GM12878 (cell line): ENCODE measurements at regions not wholly inside any gene's neighbourhood (a gene's known extent, or its start where the extent isn't known, plus 50 kb on each side); places are given as distances from the start of the nearest gene placed in this dataset.

Source experiments
- ATAC-seq: fragments of 200-7000 bp; cut with Tn5 transposase; 3 replicates; pipeline ENCODE4 v1.9.1; 2020; ENCODE audit warnings: mild to moderate bottlenecking, moderate library complexity
- BruUV-seq: library from RNA; stranded (reverse); fragments of 400-500 nt; replicated peaks from 2 replicates; lab custom pipeline; 2021; lab: Mats Ljungman, UMichigan
- CTCF ChIA-PET: fragments of 300-600 bp; sonication (Branson Sonifier 250); formaldehyde crosslinking; extraction: SDS; loops from one replicate; lab custom pipeline; 2021; ENCODE audit warnings: inconsistent platforms; lab: Yijun Ruan, JAX
- POLR2A ChIA-PET: fragments of 350-600 bp; formaldehyde crosslinking; extraction: SDS; loops from one replicate; lab custom pipeline; 2021; ENCODE audit warnings: inconsistent platforms; lab: Charles Lee
- RAD21 ChIA-PET: fragments of 300-600 bp; sonication (Branson Sonifier 250); formaldehyde crosslinking; loops from one replicate; lab custom pipeline; 2023; ENCODE audit warnings: antibody characterized with exemption; ENCODE audit not compliant: unreplicated experiment; lab: Charles Lee
- SMC1A ChIA-PET: fragments of 300-600 bp; sonication (Branson Sonifier 250); formaldehyde crosslinking; loops from one replicate; lab custom pipeline; 2023; ENCODE audit not compliant: unreplicated experiment, uncharacterized antibody; lab: Charles Lee
- DNase-seq: peaks from one replicate; pipeline ENCODE4 v3.0.0-alpha.2; 2011; ENCODE audit warnings: low read depth, low spot score
- FAIRE-seq: peaks from 3 replicates; lab custom pipeline; 2011; peaks lifted over from hg19 to GRCh38; lab: Jason Lieb, UNC
- H2AFZ ChIP-seq: 2 replicates; pipeline ENCODE4 v1.6.0; 2011; ENCODE audit warnings: low read depth, low read length, control low read depth; ENCODE audit not compliant: control insufficient read depth
- H3K27ac ChIP-seq: 2 replicates; pipeline ENCODE4 v1.5.1; 2011; ENCODE audit warnings: control low read depth; ENCODE audit not compliant: control insufficient read depth, insufficient read depth
- H3K27me3 ChIP-seq, 2 experiments: replicated peaks in 1 of 2; 2 replicates each; pipeline versions ENCODE4 v1.6.0 to v1.6.1; 2011; ENCODE audit warnings: low read length in 1 of 2; ENCODE audit not compliant: control insufficient read depth in 2 of 2, insufficient read depth in 2 of 2
- H3K36me3 ChIP-seq, 2 experiments: 2 replicates each; pipeline ENCODE4 v1.5.1; 2011; ENCODE audit warnings: low read length in 1 of 2; ENCODE audit not compliant: control insufficient read depth in 2 of 2, insufficient read depth in 2 of 2
- H3K4me1 ChIP-seq: 2 replicates; pipeline ENCODE4 v1.6.1; 2011; ENCODE audit warnings: mild to moderate bottlenecking, low read length, moderate library complexity, mixed read lengths; ENCODE audit not compliant: control insufficient read depth, insufficient read depth
- H3K4me2 ChIP-seq: 2 replicates; pipeline ENCODE4 v1.6.0; 2011; ENCODE audit warnings: control low read depth; ENCODE audit not compliant: control insufficient read depth, insufficient read depth
- H3K4me3 ChIP-seq: fragments of 200-600 bp; sonication (generic); 2 replicates; pipeline ENCODE4 v1.5.1; 2016
- H3K79me2 ChIP-seq: 2 replicates; pipeline ENCODE4 v1.6.0; 2011; ENCODE audit warnings: low read length; ENCODE audit not compliant: control insufficient read depth, insufficient read depth
- H3K9ac ChIP-seq: 2 replicates; pipeline ENCODE4 v1.8.0; 2011; ENCODE audit warnings: low read length, control low read depth, mixed read lengths; ENCODE audit not compliant: control insufficient read depth, insufficient read depth
- H3K9me3 ChIP-seq: replicated peaks from 3 replicates; pipeline ENCODE4 v1.5.1; 2011; ENCODE audit warnings: mild to moderate bottlenecking, low read length; ENCODE audit not compliant: control insufficient read depth, insufficient read depth
- H4K20me1 ChIP-seq: 2 replicates; pipeline ENCODE4 v1.6.0; 2011; ENCODE audit not compliant: control insufficient read depth, insufficient read depth
- ATF7 ChIP-seq: fragments of 450-650 bp; IDR thresholded peaks from 2 replicates; pipeline ENCODE4 v1.6.1; 2016; ENCODE audit warnings: low read depth, mild to moderate bottlenecking
- FOS ChIP-seq: IDR thresholded peaks from 3 replicates; pipeline ENCODE4 v1.6.1; 2011; ENCODE audit warnings: borderline replicate concordance; ENCODE audit not compliant: insufficient read length; ENCODE audit errors: extremely low read depth
- JUNB ChIP-seq: IDR thresholded peaks from 2 replicates; pipeline ENCODE4 v1.6.1; 2016; ENCODE audit warnings: antibody characterized with exemption, mild to moderate bottlenecking
- MAX ChIP-seq: IDR thresholded peaks from 2 replicates; pipeline ENCODE4 v1.6.1; 2012; ENCODE audit warnings: low read depth, low read length, improper control_type of control experiment
- MXI1 ChIP-seq: fragments of 150-350 bp; IDR thresholded peaks from 2 replicates; pipeline ENCODE4 v1.6.1; 2011; ENCODE audit warnings: low read depth, mild to moderate bottlenecking, inconsistent platforms, low read length, improper control_type of control experiment
- PKNOX1 ChIP-seq: fragments of 450-650 bp; IDR thresholded peaks from 2 replicates; pipeline ENCODE4 v1.6.1; 2016; ENCODE audit warnings: mild to moderate bottlenecking
- POLR2A ChIP-seq: IDR thresholded peaks from 2 replicates; pipeline ENCODE4 v1.6.1; 2011; ENCODE audit warnings: low read depth, mild to moderate bottlenecking, low read length
- RB1 ChIP-seq: fragments of 450-650 bp; formaldehyde crosslinking; IDR thresholded peaks from 2 replicates; pipeline ENCODE4 v1.6.1; 2017; ENCODE audit warnings: mild to moderate bottlenecking, borderline replicate concordance
- RELB ChIP-seq: fragments of 450-650 bp; IDR thresholded peaks from 2 replicates; pipeline ENCODE4 v1.6.1; 2017; ENCODE audit warnings: low read depth, mild to moderate bottlenecking, moderate library complexity
- RUNX3 ChIP-seq: IDR thresholded peaks from 2 replicates; pipeline ENCODE4 v1.6.1; 2012; ENCODE audit warnings: low read length, inconsistent platforms
- SKIL ChIP-seq: fragments of 450-650 bp; IDR thresholded peaks from 2 replicates; pipeline ENCODE4 v1.6.1; 2017; ENCODE audit warnings: mild to moderate bottlenecking, low read depth, inconsistent platforms; ENCODE audit not compliant: poor library complexity, severe bottlenecking
- SMAD5 ChIP-seq: IDR thresholded peaks from 2 replicates; pipeline ENCODE4 v1.6.1; 2016; ENCODE audit warnings: antibody characterized with exemption, low read depth
- SREBF1 ChIP-seq: IDR thresholded peaks from 2 replicates; pipeline ENCODE4 v1.6.1; 2012; ENCODE audit warnings: mild to moderate bottlenecking, low read length
- SRF ChIP-seq, 2 experiments: IDR thresholded peaks; 2 replicates each; pipeline ENCODE4 v1.6.1; 2011; ENCODE audit warnings: low read depth in 2 of 2, low read length in 2 of 2, mild to moderate bottlenecking in 1 of 2, moderate library complexity in 1 of 2
- TCF3 ChIP-seq: IDR thresholded peaks from 2 replicates; pipeline ENCODE4 v1.6.1; 2012; ENCODE audit warnings: low read depth, mild to moderate bottlenecking, low read length, borderline replicate concordance; ENCODE audit not compliant: insufficient read depth
- WGBS: methylation state at CpG from one replicate; pipeline ENCODE4 v1.1.6; 2016; ENCODE audit warnings: low lambda C conversion rate; ENCODE audit not compliant: insufficient replicate concordance, insufficient coverage; ENCODE audit errors: missing lambda C conversion rate; 5-methylcytosine and 5-hydroxymethylcytosine counted together
- in situ Hi-C: fragments of 300-500 bp; cut with MboI; formaldehyde crosslinking; loops from 9 replicates; pipeline ENCODE4 v1.14.3; 2018; ENCODE audit warnings: mixed read lengths
- intact Hi-C: fragments of 100-400 bp; cut with micrococcal nuclease; formaldehyde crosslinking; loops from one replicate; pipeline ENCODE4 v1.14.2; 2022; ENCODE audit not compliant: unreplicated experiment

- no peak for TF ChIP-seq PKNOX1
- no peak for TF ChIP-seq MAX
Measured at GRCh38 chr15:96553451-96553850, 223.0 kb downstream of the NR2F2 start (continued).

GRCh38 chr15:96553931-96554330, 223.4 kb downstream of the NR2F2 start:
- ChIA-PET RAD21 (no interaction called here), POLR2A (no interaction called here), CTCF (no interaction called here), SMC1A (interaction anchor here (1.4 to 1.5 kb wide), 2 partner anchors 10 to 11 kb away, joined by 4 to 6 read pairs; no protein-coding TSS in a partner anchor)
- no peaks in the 10 kb centered on the region; the same call in 2 of the 3 replicates for H3K9me3 ChIP-seq
- H3K27ac ChIP-seq = no peak overlapping the region
- TF ChIP-seq SRF (IDR thresholded peaks at IDR 0.05; ENCODE audit: low read depth in 2 of 2, low read length in 2 of 2) = no peak
- no peak for TF ChIP-seq RUNX3
- no peak for TF ChIP-seq RELB
- TF ChIP-seq SKIL = no peak
- no peak for TF ChIP-seq SMAD5
- no peak for TF ChIP-seq TCF3
- TF ChIP-seq SREBF1 = no peak
- no peak for TF ChIP-seq JUNB
- no peak for TF ChIP-seq POLR2A
- no peak for TF ChIP-seq RB1
- TF ChIP-seq FOS = no peak
- TF ChIP-seq ATF7 = no peak
- TF ChIP-seq MXI1 = no peak
- H3K27me3 ChIP-seq = no peaks in the 10 kb centered on the region
- H4K20me1 ChIP-seq = no peaks in the 10 kb centered on the region
- H3K9ac ChIP-seq = no peak overlapping the region
- intact Hi-C loops (no loop called here), in situ Hi-C loops (loop anchor here (5.0 kb wide), 1 partner anchor 52 kb away; no protein-coding TSS in a partner anchor)
- WGBS = 25% methylated on average over 6 of the region's 6 CpGs
- DNase-seq = no peak
- no peak for ATAC-seq
- FAIRE-seq = no peak
- H3K79me2 ChIP-seq = no peaks in the 10 kb centered on the region
- BruUV-seq = no TSS peak
- H2AFZ ChIP-seq = no peak overlapping the region
- H3K4me1 ChIP-seq = no peaks in the 10 kb centered on the region
- H3K4me3 ChIP-seq = no peak overlapping the region
- no peak overlapping the region for H3K4me2 ChIP-seq
- H3K36me3 ChIP-seq = no peaks in the 10 kb centered on the region
